Lung (tissue), 11 donors: ENCODE measurements at regions not wholly inside any gene's neighbourhood (a gene's known extent, or its start where the extent isn't known, plus 50 kb on each side); places are given as distances from the start of the nearest gene placed in this dataset.

Source experiments
- ATAC-seq: fragments of 200-7000 bp; cut with Tn5 transposase; one replicate; pipeline ENCODE4 v1.9.1; 2020; ENCODE audit warnings: moderate number of reproducible peaks; ENCODE audit not compliant: insufficient read depth, low FRiP score
- DNase-seq, 3 donors: peaks; one replicate each; pipeline ENCODE4 v3.0.0-alpha.2; 2013 to 2017
- H3K27ac ChIP-seq, 2 donors: one replicate each; pipeline ENCODE4 v1.5.1; 2013; ENCODE audit warnings: mild to moderate bottlenecking in 2 of 2, moderate library complexity in 2 of 2, control low read depth in 1 of 2, inconsistent platforms in 1 of 2, low read depth in 1 of 2, low read length in 1 of 2
- H3K27me3 ChIP-seq, 3 donors: one replicate each; pipeline ENCODE4 v1.5.1; 2013; ENCODE audit warnings: low read length in 2 of 3; ENCODE audit not compliant: control insufficient read depth in 3 of 3, insufficient read depth in 3 of 3
- H3K36me3 ChIP-seq, 4 donors: one replicate each; pipeline ENCODE4 v1.5.1; 2013; ENCODE audit warnings: low read length in 4 of 4, mild to moderate bottlenecking in 1 of 4, moderate library complexity in 1 of 4; ENCODE audit not compliant: control insufficient read depth in 4 of 4, insufficient read depth in 4 of 4
- H3K4me1 ChIP-seq, 5 donors: one replicate each; pipeline ENCODE4 v1.5.1; 2013; ENCODE audit warnings: low read length in 5 of 5, mild to moderate bottlenecking in 2 of 5, moderate library complexity in 1 of 5; ENCODE audit not compliant: control insufficient read depth in 5 of 5, insufficient read depth in 5 of 5
- H3K4me3 ChIP-seq: one replicate; pipeline ENCODE4 v1.5.1; 2013; ENCODE audit warnings: mild to moderate bottlenecking, control low read depth, moderate library complexity
- H3K9ac ChIP-seq, 2 donors: one replicate each; pipeline ENCODE4 v1.5.1; 2013; ENCODE audit warnings: low read length in 2 of 2, control low read depth in 1 of 2; ENCODE audit not compliant: insufficient read depth in 1 of 2
- H3K9me3 ChIP-seq, 4 donors: one replicate each; pipeline ENCODE4 v1.5.1; 2013; ENCODE audit warnings: low read length in 3 of 4, mild to moderate bottlenecking in 1 of 4, moderate library complexity in 1 of 4; ENCODE audit not compliant: control insufficient read depth in 4 of 4, insufficient read depth in 3 of 4
- WGBS, 2 donors: extraction: QIAGEN DNeasy Blood & Tissue Kit; methylation state at CpG; one replicate each; pipeline ENCODE4 v1.1.7; 2013; 5-methylcytosine and 5-hydroxymethylcytosine counted together
- TF ChIP-seq, protein P1 (sequence below): IDR thresholded peaks from 2 replicates; pipeline ENCODE4 v1.5.1; 2012; ENCODE audit warnings: mild to moderate bottlenecking; ENCODE audit errors: control extremely low read depth, extremely low read depth
- donor health status: control.
- donor health status: control.
- donor health status: Bipolar disorder and iron deficiency.
- donor health status: healthy.
- donor health status: DM: yes; HTN: yes; CAD: no.

DNA sequence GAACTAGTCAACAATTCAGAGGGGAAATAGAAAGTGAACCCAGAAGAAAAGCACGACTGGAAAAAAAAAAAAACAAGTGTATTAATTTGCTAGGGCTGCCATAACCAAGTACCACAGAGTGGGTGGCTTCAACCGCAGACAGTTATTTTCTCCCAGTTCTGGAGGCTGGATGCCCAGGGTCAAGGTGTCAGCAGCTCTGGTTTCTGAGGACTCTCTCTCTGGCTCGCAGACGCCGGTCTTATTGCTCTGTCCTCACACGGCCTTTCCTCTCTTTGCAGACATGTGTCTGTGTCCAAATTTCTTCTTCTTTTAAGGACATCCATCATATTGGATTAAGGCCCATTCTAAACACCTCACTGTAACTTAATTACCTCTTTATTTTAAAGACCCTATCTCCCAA lies 291.8 kb downstream of the XXYLT1 start:
- H3K4me1 ChIP-seq: peaks cover 0 to 5% (median 0%) of the 10 kb centered on the region in 5 donors
- 75 to 82% methylated on average over 6 of the region's 6 CpGs for WGBS, 2 donors
- no peak for ATAC-seq
- H3K27ac ChIP-seq: no peak overlapping the region
- no peak for DNase-seq
- no peaks in the 10 kb centered on the region for H3K36me3 ChIP-seq
- TF ChIP-seq, protein P1, sequence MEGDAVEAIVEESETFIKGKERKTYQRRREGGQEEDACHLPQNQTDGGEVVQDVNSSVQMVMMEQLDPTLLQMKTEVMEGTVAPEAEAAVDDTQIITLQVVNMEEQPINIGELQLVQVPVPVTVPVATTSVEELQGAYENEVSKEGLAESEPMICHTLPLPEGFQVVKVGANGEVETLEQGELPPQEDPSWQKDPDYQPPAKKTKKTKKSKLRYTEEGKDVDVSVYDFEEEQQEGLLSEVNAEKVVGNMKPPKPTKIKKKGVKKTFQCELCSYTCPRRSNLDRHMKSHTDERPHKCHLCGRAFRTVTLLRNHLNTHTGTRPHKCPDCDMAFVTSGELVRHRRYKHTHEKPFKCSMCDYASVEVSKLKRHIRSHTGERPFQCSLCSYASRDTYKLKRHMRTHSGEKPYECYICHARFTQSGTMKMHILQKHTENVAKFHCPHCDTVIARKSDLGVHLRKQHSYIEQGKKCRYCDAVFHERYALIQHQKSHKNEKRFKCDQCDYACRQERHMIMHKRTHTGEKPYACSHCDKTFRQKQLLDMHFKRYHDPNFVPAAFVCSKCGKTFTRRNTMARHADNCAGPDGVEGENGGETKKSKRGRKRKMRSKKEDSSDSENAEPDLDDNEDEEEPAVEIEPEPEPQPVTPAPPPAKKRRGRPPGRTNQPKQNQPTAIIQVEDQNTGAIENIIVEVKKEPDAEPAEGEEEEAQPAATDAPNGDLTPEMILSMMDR: no peak
- H3K27me3 ChIP-seq: no peaks in the 10 kb centered on the region
- no peaks in the 10 kb centered on the region for H3K9me3 ChIP-seq
- no peak overlapping the region for H3K9ac ChIP-seq
- no peak overlapping the region for H3K4me3 ChIP-seq

DNA sequence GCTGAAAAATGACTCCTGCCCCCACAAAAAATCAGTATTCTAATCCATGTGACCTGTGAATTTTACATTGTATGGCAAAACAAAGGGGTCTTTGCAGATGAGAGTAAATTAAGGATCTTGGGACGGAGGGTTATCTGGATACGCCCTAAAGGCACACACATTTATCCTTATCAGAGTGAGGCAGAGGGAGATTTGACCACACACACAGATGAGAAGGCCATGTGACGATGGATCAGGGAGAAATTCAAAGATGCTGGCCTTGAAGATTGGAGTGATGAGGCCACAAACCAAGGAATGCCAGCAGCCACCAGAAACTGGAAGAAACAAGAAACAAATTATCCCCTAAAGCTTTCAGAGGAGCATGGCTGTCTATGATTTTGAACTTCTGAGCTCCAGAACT lies 288.5 kb downstream of the XXYLT1 start:
- Histone ChIP-seq H3K9me3 (no peaks in the 10 kb centered on the region), H3K4me3 (no peak overlapping the region), H3K27ac (no peak overlapping the region), H3K27me3 (no peaks in the 10 kb centered on the region), H3K4me1 (peaks cover 0 to 12% (median 8%) of the 10 kb centered on the region in 5 donors), H3K36me3 (no peaks in the 10 kb centered on the region), H3K9ac (no peak overlapping the region)
- no peak for DNase-seq
- ATAC-seq: no peak
- TF ChIP-seq, protein P1: no peak
- 94 to 97% methylated on average over 3 of the region's 3 CpGs for WGBS, 2 donors

DNA sequence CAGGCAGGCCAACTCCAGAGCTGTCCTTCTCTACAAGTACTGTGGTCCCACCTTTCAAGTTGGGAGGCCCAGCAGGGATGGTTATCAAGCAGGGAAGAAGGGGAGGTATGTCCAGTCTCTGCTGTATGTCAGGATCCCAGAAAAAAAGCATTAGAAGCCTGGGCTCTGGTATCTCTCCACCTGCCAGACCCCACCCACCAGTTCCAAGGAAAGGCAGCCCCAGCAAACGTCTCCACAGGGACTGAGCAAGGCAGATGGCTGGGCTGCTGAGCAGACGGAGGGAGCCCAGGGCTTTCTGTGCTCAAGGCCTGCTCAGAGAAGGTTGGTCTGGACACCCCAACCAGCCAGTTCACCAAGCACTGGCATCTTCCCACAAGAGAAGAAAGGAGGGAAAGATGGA lies 287.8 kb downstream of the XXYLT1 start:
- H3K9ac ChIP-seq: no peak overlapping the region
- WGBS, 2 donors: 94 to 100% methylated on average over 2 of the region's 2 CpGs
- H3K4me3 ChIP-seq: no peak overlapping the region
- no peaks in the 10 kb centered on the region for H3K9me3 ChIP-seq
- TF ChIP-seq, protein P1: no peak
- DNase-seq: no peak
- H3K27me3 ChIP-seq: no peaks in the 10 kb centered on the region
- H3K36me3 ChIP-seq: no peaks in the 10 kb centered on the region
- peaks cover 0 to 12% (median 8%) of the 10 kb centered on the region in 5 donors for H3K4me1 ChIP-seq
- ATAC-seq: no peak
- no peak overlapping the region for H3K27ac ChIP-seq

DNA sequence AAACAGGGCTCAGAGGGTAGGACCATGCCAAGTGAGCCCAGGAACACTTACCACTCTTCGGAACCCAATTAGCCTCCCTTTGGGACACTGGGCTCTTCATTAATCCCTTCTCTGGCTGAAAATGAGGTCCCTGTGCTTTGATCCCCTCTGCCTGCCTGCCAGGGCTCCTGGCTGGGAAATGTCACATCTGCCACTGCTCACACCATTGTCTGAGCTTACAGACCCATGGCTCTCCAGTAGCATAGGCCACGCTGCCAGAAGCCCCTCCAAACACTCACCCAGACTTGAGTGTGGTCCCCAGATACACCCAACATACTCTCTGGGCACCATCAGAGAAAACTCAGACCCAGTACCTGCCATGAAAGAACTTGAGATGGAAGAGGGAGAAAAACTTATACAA lies 287.3 kb downstream of the XXYLT1 start:
- Histone ChIP-seq H3K9me3 (no peaks in the 10 kb centered on the region), H3K4me1 (peaks cover 0 to 12% (median 8%) of the 10 kb centered on the region in 5 donors), H3K27me3 (no peaks in the 10 kb centered on the region), H3K36me3 (no peaks in the 10 kb centered on the region), H3K4me3 (no peak overlapping the region), H3K27ac (no peak overlapping the region), H3K9ac (no peak overlapping the region)
- DNase-seq: peak in 1 of 3 donors; percentile 18
- 92 to 100% methylated on average over 2 of the region's 2 CpGs for WGBS, 2 donors
- TF ChIP-seq, protein P1: no peak
- no peak for ATAC-seq
